Testis (tissue), 2 donors: ENCODE measurements at regions not wholly inside any gene's neighbourhood (a gene's known extent, or its start where the extent isn't known, plus 50 kb on each side); places are given as distances from the start of the nearest gene placed in this dataset.

Experiments used
- CTCF ChIP-seq, 3 experiments: fragments of 450-650 bp in 2 of 3; fragments of 200-600 bp in 1 of 3; sonication (generic) in 1 of 3; IDR thresholded peaks; one replicate each; pipeline ENCODE4 v1.5.1; 2016 to 2019; ENCODE audit warnings: antibody characterized with exemption in 3 of 3, mild to moderate bottlenecking in 2 of 3, moderate library complexity in 1 of 3
- POLR2A ChIP-seq: fragments of 450-650 bp; IDR thresholded peaks from one replicate; pipeline ENCODE4 v1.6.1; 2017; ENCODE audit warnings: antibody characterized with exemption, mild to moderate bottlenecking, moderate library complexity

DNA sequence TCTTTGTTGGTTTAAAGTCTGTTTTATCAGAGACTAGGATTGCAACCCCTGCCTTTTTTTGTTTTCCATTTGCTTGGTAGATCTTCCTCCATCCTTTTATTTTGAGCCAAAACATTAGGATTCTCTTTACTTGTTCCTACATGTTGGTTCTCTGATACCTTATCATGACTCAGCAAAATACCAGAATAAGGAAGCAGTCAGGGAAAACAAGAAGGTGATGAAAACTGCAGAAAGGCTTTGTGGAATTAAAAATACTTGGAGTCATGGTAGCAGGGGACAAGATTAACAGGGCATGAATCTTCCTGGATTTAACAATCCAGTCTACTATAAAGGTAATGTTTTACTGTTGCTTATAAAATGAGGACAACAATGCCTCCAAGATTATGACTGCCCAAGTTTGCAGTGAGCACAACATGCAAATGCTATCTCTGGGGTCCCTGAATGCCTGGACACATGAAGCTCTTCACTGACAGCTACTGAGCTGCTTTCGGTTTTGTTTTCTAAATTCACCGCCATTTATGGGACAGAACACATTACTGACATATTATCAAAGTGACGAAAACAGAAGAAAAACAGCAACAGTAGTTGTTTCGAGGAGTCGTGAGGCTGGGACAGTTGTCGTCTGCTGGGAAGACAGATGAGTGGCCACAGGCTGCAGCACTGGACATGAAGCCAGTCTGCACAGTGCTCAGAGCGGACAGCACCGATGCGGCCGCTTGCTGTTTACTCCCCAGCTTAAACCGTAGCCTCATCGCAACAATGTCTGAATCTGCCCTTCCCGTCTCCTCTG, 174.5 kb upstream of the DKK2 start:
- TF ChIP-seq CTCF (IDR thresholded peaks at IDR 0.05) (no peak), POLR2A (no peak)
